Sigmoid colon (tissue), 4 donors: ENCODE measurements at regions not wholly inside any gene's neighbourhood (a gene's known extent, or its start where the extent isn't known, plus 50 kb on each side); places are given as distances from the start of the nearest gene placed in this dataset.

Source experiments
- EP300 ChIP-seq, 4 donors: sonication (generic); formaldehyde crosslinking; IDR thresholded peaks; one replicate each; pipeline ENCODE4 v1.6.1; 2017; ENCODE audit warnings: antibody characterized with exemption in 4 of 4
- POLR2A ChIP-seq, 2 donors: fragments of 450-650 bp; IDR thresholded peaks; one replicate each; pipeline ENCODE4 v1.6.1; 2016; ENCODE audit warnings: antibody characterized with exemption in 2 of 2, mild to moderate bottlenecking in 2 of 2, moderate library complexity in 2 of 2
- POLR2AphosphoS5 ChIP-seq, 4 donors: sonication (generic); formaldehyde crosslinking; IDR thresholded peaks; one replicate each; pipeline ENCODE4 v1.6.1; 2017; ENCODE audit warnings: antibody characterized with exemption in 4 of 4
- TF ChIP-seq, protein P1 (sequence below), 4 experiments: fragments of 450-650 bp in 3 of 4; fragments of 200-600 bp in 1 of 4; IDR thresholded peaks; one replicate each; pipeline ENCODE4 v1.5.1; 2016 to 2019; ENCODE audit warnings: antibody characterized with exemption in 4 of 4, mild to moderate bottlenecking in 3 of 4, moderate library complexity in 2 of 4

DNA sequence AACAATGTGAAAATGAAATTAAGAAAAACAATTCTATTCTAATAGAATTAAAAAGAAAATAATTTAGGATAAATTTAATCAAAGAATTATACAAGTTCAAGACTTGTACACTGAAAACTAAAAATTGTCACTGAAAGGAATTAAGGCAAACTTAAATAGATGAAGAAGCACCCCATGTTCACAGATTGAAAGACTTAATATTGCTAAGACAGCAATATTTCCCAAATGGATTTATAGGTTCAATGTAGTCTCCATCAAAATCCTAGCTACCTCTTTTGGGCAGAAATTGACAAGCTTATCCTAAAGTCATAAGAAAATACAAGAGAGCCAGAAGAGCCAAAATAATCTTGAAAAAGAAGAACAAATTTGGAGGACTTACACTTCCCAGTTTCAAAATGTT lies 53.5 kb upstream of the UBE3A start:
- TF ChIP-seq, protein P1, sequence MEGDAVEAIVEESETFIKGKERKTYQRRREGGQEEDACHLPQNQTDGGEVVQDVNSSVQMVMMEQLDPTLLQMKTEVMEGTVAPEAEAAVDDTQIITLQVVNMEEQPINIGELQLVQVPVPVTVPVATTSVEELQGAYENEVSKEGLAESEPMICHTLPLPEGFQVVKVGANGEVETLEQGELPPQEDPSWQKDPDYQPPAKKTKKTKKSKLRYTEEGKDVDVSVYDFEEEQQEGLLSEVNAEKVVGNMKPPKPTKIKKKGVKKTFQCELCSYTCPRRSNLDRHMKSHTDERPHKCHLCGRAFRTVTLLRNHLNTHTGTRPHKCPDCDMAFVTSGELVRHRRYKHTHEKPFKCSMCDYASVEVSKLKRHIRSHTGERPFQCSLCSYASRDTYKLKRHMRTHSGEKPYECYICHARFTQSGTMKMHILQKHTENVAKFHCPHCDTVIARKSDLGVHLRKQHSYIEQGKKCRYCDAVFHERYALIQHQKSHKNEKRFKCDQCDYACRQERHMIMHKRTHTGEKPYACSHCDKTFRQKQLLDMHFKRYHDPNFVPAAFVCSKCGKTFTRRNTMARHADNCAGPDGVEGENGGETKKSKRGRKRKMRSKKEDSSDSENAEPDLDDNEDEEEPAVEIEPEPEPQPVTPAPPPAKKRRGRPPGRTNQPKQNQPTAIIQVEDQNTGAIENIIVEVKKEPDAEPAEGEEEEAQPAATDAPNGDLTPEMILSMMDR (IDR thresholded peaks at IDR 0.05): no peak
- TF ChIP-seq POLR2AphosphoS5 (IDR thresholded peaks at IDR 0.05) (no peak), POLR2A (IDR thresholded peaks at IDR 0.05) (no peak), EP300 (IDR thresholded peaks at IDR 0.05) (no peak)
